ENCODE measurements at regions not wholly inside any gene's neighbourhood (a gene's known extent, or its start where the extent isn't known, plus 50 kb on each side); places are given as distances from the start of the nearest gene placed in this dataset.
"Not testable (repeated sequence)": the region's sequence is repeated elsewhere in the genome, so short reads cannot be mapped to it uniquely, and the experiment has no call there.

DNA sequence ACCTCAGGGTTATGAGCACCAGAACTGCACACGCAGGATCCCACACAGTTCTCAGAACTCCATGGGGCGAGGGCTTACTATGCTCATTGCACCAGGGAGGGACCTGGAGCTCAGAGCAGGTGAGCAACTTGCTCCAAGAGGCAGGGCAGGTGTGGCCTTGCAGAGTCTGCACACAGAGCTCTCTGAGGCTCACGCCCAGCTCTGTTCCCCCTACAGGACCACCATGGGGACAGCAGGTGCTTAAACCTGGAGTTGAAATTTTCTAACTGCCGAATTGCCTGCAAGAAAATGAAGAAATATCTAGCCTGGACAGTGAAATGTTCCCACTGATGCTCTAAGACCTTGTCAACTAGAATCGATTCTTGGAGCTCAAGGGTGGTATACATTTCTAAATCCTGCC lies 49.9 kb upstream of the MSMB start:
- 77 to 88% (median 83%) methylated on average over 5 of the region's 5 CpGs for WGBS, 5 donors
- H3K36me3 ChIP-seq; intact Hi-C loops (cut with DNase I; ENCODE audit: low total_unique reads); DNase-seq; H3K27me3 ChIP-seq (replicated peaks in 1 of 7); H3K4me3 ChIP-seq; H3K9me3 ChIP-seq: not testable (repeated sequence)
- peaks cover 33 to 78% (median 45%) of the 10 kb centered on the region in 6 donors for H3K4me1 ChIP-seq
- H3K27ac ChIP-seq, result peak overlapping the region; percentile 49 to 79 (median 72)

DNA sequence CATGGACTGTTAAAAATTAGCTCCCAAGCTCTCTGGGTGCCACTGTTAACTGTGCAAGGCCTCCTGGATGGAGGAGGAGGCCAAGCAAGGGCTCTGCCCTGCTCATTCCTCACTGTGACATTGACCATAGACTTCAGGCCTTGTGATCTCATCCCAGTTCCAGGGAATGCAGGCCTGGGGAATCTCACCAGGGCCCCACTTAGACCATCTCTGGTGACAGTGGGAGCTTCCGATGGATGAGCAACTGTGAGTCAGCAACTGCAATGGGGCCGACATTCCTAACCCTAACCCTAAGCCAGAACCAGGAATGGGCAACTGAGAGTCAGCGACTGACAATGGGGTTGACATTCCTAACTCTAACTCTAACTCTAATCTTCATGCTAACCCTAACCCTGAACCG lies 50.4 kb upstream of the MSMB start:
- no peak for TF ChIP-seq POLR2AphosphoS5 (IDR thresholded peaks at IDR 0.05)
- no peak for TF ChIP-seq POLR2A (IDR thresholded peaks at IDR 0.05)
- TF ChIP-seq, protein P1, sequence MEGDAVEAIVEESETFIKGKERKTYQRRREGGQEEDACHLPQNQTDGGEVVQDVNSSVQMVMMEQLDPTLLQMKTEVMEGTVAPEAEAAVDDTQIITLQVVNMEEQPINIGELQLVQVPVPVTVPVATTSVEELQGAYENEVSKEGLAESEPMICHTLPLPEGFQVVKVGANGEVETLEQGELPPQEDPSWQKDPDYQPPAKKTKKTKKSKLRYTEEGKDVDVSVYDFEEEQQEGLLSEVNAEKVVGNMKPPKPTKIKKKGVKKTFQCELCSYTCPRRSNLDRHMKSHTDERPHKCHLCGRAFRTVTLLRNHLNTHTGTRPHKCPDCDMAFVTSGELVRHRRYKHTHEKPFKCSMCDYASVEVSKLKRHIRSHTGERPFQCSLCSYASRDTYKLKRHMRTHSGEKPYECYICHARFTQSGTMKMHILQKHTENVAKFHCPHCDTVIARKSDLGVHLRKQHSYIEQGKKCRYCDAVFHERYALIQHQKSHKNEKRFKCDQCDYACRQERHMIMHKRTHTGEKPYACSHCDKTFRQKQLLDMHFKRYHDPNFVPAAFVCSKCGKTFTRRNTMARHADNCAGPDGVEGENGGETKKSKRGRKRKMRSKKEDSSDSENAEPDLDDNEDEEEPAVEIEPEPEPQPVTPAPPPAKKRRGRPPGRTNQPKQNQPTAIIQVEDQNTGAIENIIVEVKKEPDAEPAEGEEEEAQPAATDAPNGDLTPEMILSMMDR (IDR thresholded peaks at IDR 0.05 in 8 of 11, conservative IDR thresholded peaks at IDR 0.05 in 3 of 11), result no peak
- peak overlapping the region; percentile 55 to 79 (median 72) for H3K27ac ChIP-seq

DNA sequence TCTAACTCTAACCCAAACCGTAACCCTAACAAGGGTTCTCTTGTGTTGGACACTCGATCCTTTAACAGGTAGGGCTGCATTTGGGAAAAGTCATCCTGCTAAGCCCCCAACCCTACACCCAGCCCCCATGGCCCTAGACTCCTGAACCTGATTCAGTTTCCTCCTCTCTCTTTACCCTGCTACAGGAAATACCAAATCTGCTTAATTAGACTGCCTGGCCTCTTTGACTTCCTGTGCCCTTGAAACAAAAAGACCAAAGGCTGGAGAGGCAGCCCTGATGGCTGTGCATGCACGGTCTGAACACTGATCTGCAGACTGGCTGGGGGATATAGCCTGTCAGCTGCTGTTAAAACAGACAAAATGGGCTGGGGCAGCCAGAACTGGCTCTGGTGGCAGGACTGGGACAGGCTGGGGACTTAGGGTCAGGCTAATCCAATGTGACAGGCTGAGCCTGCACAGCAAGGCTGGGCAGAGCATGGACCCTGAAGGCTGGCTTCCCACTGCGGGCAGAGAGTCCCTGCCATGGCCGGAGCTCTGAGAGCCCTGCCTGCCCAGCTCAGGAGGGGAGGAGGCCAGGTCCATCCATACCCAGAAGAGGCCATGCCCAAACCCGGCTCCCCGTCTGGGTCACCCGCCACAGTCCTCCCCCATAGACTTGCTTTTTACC lies 51.0 kb upstream of the MSMB start:
- no peaks in the 10 kb centered on the region for H3K9me3 ChIP-seq
- no peaks in the 10 kb centered on the region for H3K27me3 ChIP-seq (replicated peaks in 1 of 7)
- peak overlapping the region; percentile 55 to 79 (median 72) for H3K27ac ChIP-seq
- DNase-seq, result peak; percentile 78
- intact Hi-C loops (cut with DNase I; ENCODE audit: low total_unique reads), result no loop called here
- H3K4me1 ChIP-seq, result peaks cover 23 to 67% (median 37%) of the 10 kb centered on the region in 6 donors
- WGBS, 5 donors, result 53 to 68% (median 55%) methylated on average over 6 to 8 of the region's 8 CpGs
- no peak overlapping the region for H3K4me3 ChIP-seq
- peak in 1 of 3 donors; percentile 32 for TF ChIP-seq POLR2AphosphoS5 (IDR thresholded peaks at IDR 0.05)
- TF ChIP-seq POLR2A (IDR thresholded peaks at IDR 0.05), result no peak
- H3K36me3 ChIP-seq, result no peaks in the 10 kb centered on the region

More for the DNA sequence above, 50.4 kb upstream of the MSMB start:
- Histone ChIP-seq H3K36me3 (no peaks in the 10 kb centered on the region), H3K4me1 (peaks cover 29 to 73% (median 43%) of the 10 kb centered on the region in 6 donors), H3K27me3 (replicated peaks in 1 of 7) (no peaks in the 10 kb centered on the region), H3K9me3 (no peaks in the 10 kb centered on the region), H3K4me3 (no peak overlapping the region)
- DNase-seq, result no peak
- intact Hi-C loops (cut with DNase I; ENCODE audit: low total_unique reads), result no loop called here
- WGBS, 5 donors, result 71 to 84% (median 82%) methylated on average over 3 to 4 of the region's 4 CpGs

DNA sequence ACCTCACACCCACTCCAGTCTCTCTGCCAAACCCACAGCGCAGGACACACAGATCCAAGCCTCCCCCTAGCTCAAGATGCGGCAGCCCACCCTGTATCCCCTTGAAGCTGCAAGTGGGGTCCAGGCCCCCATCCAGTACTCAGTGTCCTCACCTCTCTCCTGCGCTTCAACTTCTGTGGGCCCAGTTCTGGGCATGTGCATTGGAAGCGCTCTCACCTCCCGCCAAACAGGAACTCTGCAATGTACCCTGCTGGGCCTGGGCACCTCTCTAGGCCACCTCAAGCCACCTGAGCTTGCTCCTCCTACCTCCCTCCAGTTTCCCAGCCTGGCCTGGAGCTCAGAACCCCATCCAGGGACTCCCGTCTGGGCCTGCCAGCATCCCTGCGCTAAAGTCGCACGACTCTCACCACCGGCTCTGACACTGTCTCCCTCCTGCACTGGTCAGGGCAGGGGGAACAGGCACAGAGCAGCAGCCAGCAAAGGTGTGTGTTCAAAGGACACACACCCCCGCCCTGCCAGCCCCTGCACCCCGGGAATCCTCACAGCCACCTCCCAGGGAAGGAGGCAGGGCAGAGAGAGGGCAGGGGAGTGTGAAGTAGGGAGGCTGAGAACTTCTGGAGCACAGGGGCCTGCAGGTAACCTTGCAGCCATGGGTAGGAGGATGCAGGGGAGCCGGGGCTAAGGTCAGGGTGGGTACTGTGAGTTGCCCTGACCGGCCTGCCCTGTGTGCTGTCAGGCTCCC lies 51.7 kb upstream of the MSMB start:
- no peaks in the 10 kb centered on the region for H3K27me3 ChIP-seq (replicated peaks in 1 of 7)
- TF ChIP-seq, protein P1 (IDR thresholded peaks at IDR 0.05 in 8 of 11, conservative IDR thresholded peaks at IDR 0.05 in 3 of 11), result no peak
- no peak for TF ChIP-seq POLR2AphosphoS5 (IDR thresholded peaks at IDR 0.05)
- no peak for TF ChIP-seq POLR2A (IDR thresholded peaks at IDR 0.05)
- DNase-seq, result peak; percentile 78
- whole genome bisulfite sequencing, 5 donors, result 86 to 92% (median 88%) methylated on average over 13 to 14 of the region's 14 CpGs
- no peak overlapping the region for H3K4me3 ChIP-seq
- H3K36me3 ChIP-seq, result no peaks in the 10 kb centered on the region
- no peaks in the 10 kb centered on the region for H3K9me3 ChIP-seq
- peaks cover 17 to 60% (median 30%) of the 10 kb centered on the region in 6 donors for H3K4me1 ChIP-seq
- H3K27ac ChIP-seq, result peak overlapping the region in 6 of 8 donors; percentile 60 to 79 (median 76)
- intact Hi-C loops (cut with DNase I; ENCODE audit: low total_unique reads), result no loop called here

DNA sequence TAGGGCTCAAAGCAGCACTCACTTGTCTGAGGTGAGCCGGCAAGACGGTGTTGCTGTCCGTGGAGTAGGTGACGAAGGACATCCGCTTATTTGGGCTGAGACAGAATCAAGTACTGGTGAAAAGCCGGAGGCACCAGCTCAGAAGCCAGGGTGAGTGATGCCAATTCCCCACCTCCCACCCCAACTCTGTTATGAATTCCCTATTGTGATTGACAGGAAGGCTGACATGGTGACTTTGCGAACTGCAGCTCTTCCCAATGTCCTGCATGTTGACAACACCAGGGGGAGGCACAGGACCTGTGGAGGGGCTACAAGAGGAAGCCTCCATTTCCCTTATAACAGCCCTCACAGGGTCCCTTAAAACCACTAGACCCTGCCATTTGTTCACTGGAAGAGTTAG lies 52.3 kb upstream of the MSMB start:
- intact Hi-C loops (cut with DNase I; ENCODE audit: low total_unique reads), result no loop called here
- WGBS, 5 donors, result 86 to 94% (median 93%) methylated on average over 7 of the region's 7 CpGs
- no peak for DNase-seq
- no peaks in the 10 kb centered on the region for H3K27me3 ChIP-seq (replicated peaks in 1 of 7)
- no peaks in the 10 kb centered on the region for H3K9me3 ChIP-seq
- peak overlapping the region in 6 of 8 donors; percentile 60 to 79 (median 76) for H3K27ac ChIP-seq
- no peaks in the 10 kb centered on the region for H3K36me3 ChIP-seq
- H3K4me1 ChIP-seq, result peaks cover 17 to 54% (median 30%) of the 10 kb centered on the region in 6 donors
- H3K4me3 ChIP-seq, result no peak overlapping the region
- TF ChIP-seq POLR2AphosphoS5 (IDR thresholded peaks at IDR 0.05) (no peak), POLR2A (IDR thresholded peaks at IDR 0.05) (no peak)
- TF ChIP-seq, protein P1 (IDR thresholded peaks at IDR 0.05 in 8 of 11, conservative IDR thresholded peaks at IDR 0.05 in 3 of 11), result no peak

DNA sequence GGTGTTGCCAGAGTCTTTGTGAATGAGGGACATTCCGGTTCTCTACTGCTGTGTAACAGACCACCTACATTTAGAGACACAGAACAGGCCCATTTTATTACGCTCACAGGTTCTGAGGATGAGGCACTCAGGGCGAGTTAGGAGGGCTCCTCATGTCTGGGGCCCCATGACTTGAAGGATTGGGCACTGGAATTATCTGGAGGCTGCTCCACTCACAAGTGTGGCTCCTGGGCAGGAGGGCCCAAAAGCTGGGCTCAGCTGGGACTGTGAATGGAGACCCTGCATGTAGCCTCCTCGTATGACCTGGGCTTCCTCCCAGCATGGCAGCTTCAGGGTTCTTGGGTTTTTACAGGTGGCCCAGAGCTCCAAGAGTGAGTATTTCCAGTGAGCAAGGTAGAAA lies 52.9 kb upstream of the MSMB start:
- 72 to 97% (median 77%) methylated on average over 4 of the region's 4 CpGs for whole genome bisulfite sequencing, 5 donors

More for the DNA sequence above, 52.9 kb upstream of the MSMB start:
- H3K9me3 ChIP-seq; H3K4me3 ChIP-seq; DNase-seq; intact Hi-C loops (cut with DNase I; ENCODE audit: low total_unique reads); H3K27me3 ChIP-seq (replicated peaks in 1 of 7); H3K36me3 ChIP-seq: not testable (repeated sequence)
- peak overlapping the region in 3 of 8 donors; percentile 9 to 78 (median 11) for H3K27ac ChIP-seq
- H3K4me1 ChIP-seq, result peaks cover 17 to 48% (median 30%) of the 10 kb centered on the region in 6 donors

All from spleen (tissue), 11 donors.